ENCODE measurements at regions not wholly inside any gene's neighbourhood (a gene's known extent, or its start where the extent isn't known, plus 50 kb on each side); places are given as distances from the start of the nearest gene placed in this dataset.

GRCh38 chr12:34376133-34376799, 354.0 kb downstream of the ALG10 start:
- H3K27ac Mint-ChIP-seq: no peak overlapping the region
- no peaks in the 10 kb centered on the region for H3K27me3 Mint-ChIP-seq
- intact Hi-C loops (cut with micrococcal nuclease): no loop called here
- no peak overlapping the region for H3K4me3 Mint-ChIP-seq
- no peaks in the 10 kb centered on the region for H3K4me1 Mint-ChIP-seq (ENCODE audit: low read depth)
- DNase-seq: no peak
- H3K9me3 Mint-ChIP-seq: peaks cover 33% of the 10 kb centered on the region
- H3K36me3 Mint-ChIP-seq: no peaks in the 10 kb centered on the region
- CTCF ChIA-PET: no interaction called here
- POLR2A ChIA-PET: no interaction called here

- DNase-seq: no peak
- no peak overlapping the region for H3K27ac Mint-ChIP-seq
- intact Hi-C loops (cut with micrococcal nuclease): no loop called here
- ChIA-PET CTCF (no interaction called here), POLR2A (no interaction called here)
- no peaks in the 10 kb centered on the region for H3K27me3 Mint-ChIP-seq
- H3K9me3 Mint-ChIP-seq: peaks cover 35% of the 10 kb centered on the region
- H3K36me3 Mint-ChIP-seq: no peaks in the 10 kb centered on the region
- H3K4me1 Mint-ChIP-seq (ENCODE audit: low read depth): no peaks in the 10 kb centered on the region
- no peak overlapping the region for H3K4me3 Mint-ChIP-seq
Measured at GRCh38 chr12:34377243-34378035, 355.1 kb downstream of the ALG10 start.

GRCh38 chr12:34379142-34379541, 356.8 kb downstream of the ALG10 start:
- Mint-ChIP-seq H3K4me3 (no peak overlapping the region), H3K36me3 (no peaks in the 10 kb centered on the region), H3K27ac (no peak overlapping the region), H3K9me3 (peaks cover 29% of the 10 kb centered on the region), H3K27me3 (no peaks in the 10 kb centered on the region), H3K4me1 (ENCODE audit: low read depth) (no peaks in the 10 kb centered on the region)
- POLR2A ChIA-PET: no interaction called here
- CTCF ChIA-PET: no interaction called here
- DNase-seq: no peak
- intact Hi-C loops (cut with micrococcal nuclease): no loop called here

- ChIA-PET POLR2A (no interaction called here), CTCF (no interaction called here)
- Mint-ChIP-seq H3K4me1 (ENCODE audit: low read depth) (no peaks in the 10 kb centered on the region), H3K36me3 (peaks cover 4% of the 10 kb centered on the region), H3K27me3 (peaks cover 3% of the 10 kb centered on the region), H3K27ac (no peak overlapping the region), H3K4me3 (no peak overlapping the region), H3K9me3 (peaks cover 22% of the 10 kb centered on the region)
- no peak for DNase-seq
- intact Hi-C loops (cut with micrococcal nuclease): no loop called here
Measured at GRCh38 chr12:34384693-34385092, 362.4 kb downstream of the ALG10 start.

GRCh38 chr12:34386016-34386415, 363.7 kb downstream of the ALG10 start:
- Mint-ChIP-seq H3K9me3 (peaks cover 20% of the 10 kb centered on the region), H3K36me3 (peaks cover 4% of the 10 kb centered on the region), H3K4me3 (no peak overlapping the region), H3K4me1 (ENCODE audit: low read depth) (no peaks in the 10 kb centered on the region), H3K27ac (no peak overlapping the region), H3K27me3 (peaks cover 3% of the 10 kb centered on the region)
- intact Hi-C loops (cut with micrococcal nuclease): no loop called here
- DNase-seq: no peak
- POLR2A ChIA-PET: no interaction called here
- CTCF ChIA-PET: no interaction called here

- intact Hi-C loops (cut with micrococcal nuclease): no loop called here
- H3K27me3 Mint-ChIP-seq: peaks cover 3% of the 10 kb centered on the region
- H3K9me3 Mint-ChIP-seq: peaks cover 16% of the 10 kb centered on the region
- CTCF ChIA-PET: no interaction called here
- POLR2A ChIA-PET: no interaction called here
- no peaks in the 10 kb centered on the region for H3K4me1 Mint-ChIP-seq (ENCODE audit: low read depth)
- H3K4me3 Mint-ChIP-seq: no peak overlapping the region
- H3K36me3 Mint-ChIP-seq: peaks cover 4% of the 10 kb centered on the region
- no peak for DNase-seq
- H3K27ac Mint-ChIP-seq: no peak overlapping the region
Measured at GRCh38 chr12:34386621-34387255, 364.4 kb downstream of the ALG10 start.

- peaks cover 14% of the 10 kb centered on the region for H3K9me3 Mint-ChIP-seq
- H3K27me3 Mint-ChIP-seq: peaks cover 3% of the 10 kb centered on the region
- no peak overlapping the region for H3K27ac Mint-ChIP-seq
- no peak for DNase-seq
- no peaks in the 10 kb centered on the region for H3K4me1 Mint-ChIP-seq (ENCODE audit: low read depth)
- peaks cover 4% of the 10 kb centered on the region for H3K36me3 Mint-ChIP-seq
- ChIA-PET POLR2A (no interaction called here), CTCF (no interaction called here)
- intact Hi-C loops (cut with micrococcal nuclease): no loop called here
- H3K4me3 Mint-ChIP-seq: no peak overlapping the region
Measured at GRCh38 chr12:34387711-34388635, 365.7 kb downstream of the ALG10 start.

- Mint-ChIP-seq H3K9me3 (peaks cover 14% of the 10 kb centered on the region), H3K27me3 (peaks cover 3% of the 10 kb centered on the region), H3K4me1 (ENCODE audit: low read depth) (no peaks in the 10 kb centered on the region), H3K27ac (no peak overlapping the region), H3K4me3 (no peak overlapping the region), H3K36me3 (peaks cover 4% of the 10 kb centered on the region)
- CTCF ChIA-PET: no interaction called here
- POLR2A ChIA-PET: no interaction called here
- intact Hi-C loops (cut with micrococcal nuclease): no loop called here
- DNase-seq: no peak
Measured at GRCh38 chr12:34388636-34389377, 366.5 kb downstream of the ALG10 start.

- H3K27ac Mint-ChIP-seq: no peak overlapping the region
- POLR2A ChIA-PET: no interaction called here
- H3K27me3 Mint-ChIP-seq: peaks cover 3% of the 10 kb centered on the region
- intact Hi-C loops (cut with micrococcal nuclease): no loop called here
- CTCF ChIA-PET: interaction anchor here (0.6 kb wide), 1 partner anchor 1033 kb away, joined by 3 read pairs; no protein-coding TSS in a partner anchor
- no peaks in the 10 kb centered on the region for H3K4me1 Mint-ChIP-seq (ENCODE audit: low read depth)
- H3K9me3 Mint-ChIP-seq: peaks cover 18% of the 10 kb centered on the region
- peaks cover 4% of the 10 kb centered on the region for H3K36me3 Mint-ChIP-seq
- no peak overlapping the region for H3K4me3 Mint-ChIP-seq
- DNase-seq: no peak
Measured at GRCh38 chr12:34389378-34390170, 367.3 kb downstream of the ALG10 start.

- CTCF ChIA-PET: no interaction called here
- intact Hi-C loops (cut with micrococcal nuclease): no loop called here
- no peak overlapping the region for H3K4me3 Mint-ChIP-seq
- no peaks in the 10 kb centered on the region for H3K4me1 Mint-ChIP-seq (ENCODE audit: low read depth)
- no peak overlapping the region for H3K27ac Mint-ChIP-seq
- POLR2A ChIA-PET: no interaction called here
- peaks cover 15% of the 10 kb centered on the region for H3K9me3 Mint-ChIP-seq
- H3K27me3 Mint-ChIP-seq: peaks cover 3% of the 10 kb centered on the region
- H3K36me3 Mint-ChIP-seq: peaks cover 4% of the 10 kb centered on the region
- DNase-seq: no peak
Measured at GRCh38 chr12:34390171-34390841, 368.0 kb downstream of the ALG10 start.

Data from activated CD4-positive, alpha-beta memory T cell treated with anti-CD3 and anti-CD28 coated beads for 36 hours (primary cell).